ENCODE measurements at regions not wholly inside any gene's neighbourhood (a gene's known extent, or its start where the extent isn't known, plus 50 kb on each side); places are given as distances from the start of the nearest gene placed in this dataset.

DNA sequence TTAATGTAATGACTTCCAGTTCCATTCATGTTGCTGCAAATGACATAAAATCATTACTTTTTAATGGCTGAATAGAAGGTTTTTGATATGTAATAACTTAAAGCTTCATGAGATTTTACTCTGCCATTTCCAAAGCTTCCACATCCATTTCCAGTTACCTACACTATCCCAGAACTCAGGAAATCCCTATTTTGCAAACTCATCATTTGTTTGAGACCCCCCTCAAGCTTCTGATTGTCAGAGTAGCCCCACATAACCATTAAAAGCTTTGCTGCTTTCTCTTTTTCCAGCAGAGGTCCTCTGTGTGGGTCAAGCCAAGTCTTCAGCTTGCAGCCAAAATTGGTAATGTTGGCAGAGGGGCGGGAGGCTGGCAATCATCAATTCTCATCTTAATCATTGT is 50.6 kb upstream of the IL1R1 start:
- no peak for DNase-seq (ENCODE audit: low spot score in 2 of 2)
- Histone ChIP-seq H3K4me1 (no peaks in the 10 kb centered on the region), H3K9me3 (no peaks in the 10 kb centered on the region), H3K27me3 (no peaks in the 10 kb centered on the region), H3K4me3 (no peak overlapping the region), H3K36me3 (no peaks in the 10 kb centered on the region), H3K27ac (no peak overlapping the region)
- WGBS, 2 donors: 81 to 84% methylated on average over 1 of the region's 1 CpG
- TF ChIP-seq POLR2A (IDR thresholded peaks at IDR 0.05) (no peak), EP300 (IDR thresholded peaks at IDR 0.05) (no peak), CTCF (IDR thresholded peaks at IDR 0.05) (no peak)

- no peak for DNase-seq (ENCODE audit: low spot score in 2 of 2)
- no peaks in the 10 kb centered on the region for H3K4me1 ChIP-seq
- no peak for TF ChIP-seq EP300 (IDR thresholded peaks at IDR 0.05)
- no peak for TF ChIP-seq POLR2A (IDR thresholded peaks at IDR 0.05)
- no peak for TF ChIP-seq CTCF (IDR thresholded peaks at IDR 0.05)
- H3K27me3 ChIP-seq: no peaks in the 10 kb centered on the region
- no peak overlapping the region for H3K27ac ChIP-seq
- H3K36me3 ChIP-seq: no peaks in the 10 kb centered on the region
- 32 to 33% methylated on average over 7 of the region's 7 CpGs for WGBS, 2 donors
- H3K4me3 ChIP-seq: no peak overlapping the region
- H3K9me3 ChIP-seq: no peaks in the 10 kb centered on the region
Measured at GRCh38 chr2:102092535-102092934, 50.0 kb upstream of the IL1R1 start.
